Hippocampal formation (tissue), 2 donors: ENCODE measurements at regions not wholly inside any gene's neighbourhood (a gene's known extent, or its start where the extent isn't known, plus 50 kb on each side); places are given as distances from the start of the nearest gene placed in this dataset.

Experiments used
- DNase-seq, 2 donors: peaks; one replicate each; lab custom pipeline; 2025; lab: John Stamatoyannopoulos, UW

DNA sequence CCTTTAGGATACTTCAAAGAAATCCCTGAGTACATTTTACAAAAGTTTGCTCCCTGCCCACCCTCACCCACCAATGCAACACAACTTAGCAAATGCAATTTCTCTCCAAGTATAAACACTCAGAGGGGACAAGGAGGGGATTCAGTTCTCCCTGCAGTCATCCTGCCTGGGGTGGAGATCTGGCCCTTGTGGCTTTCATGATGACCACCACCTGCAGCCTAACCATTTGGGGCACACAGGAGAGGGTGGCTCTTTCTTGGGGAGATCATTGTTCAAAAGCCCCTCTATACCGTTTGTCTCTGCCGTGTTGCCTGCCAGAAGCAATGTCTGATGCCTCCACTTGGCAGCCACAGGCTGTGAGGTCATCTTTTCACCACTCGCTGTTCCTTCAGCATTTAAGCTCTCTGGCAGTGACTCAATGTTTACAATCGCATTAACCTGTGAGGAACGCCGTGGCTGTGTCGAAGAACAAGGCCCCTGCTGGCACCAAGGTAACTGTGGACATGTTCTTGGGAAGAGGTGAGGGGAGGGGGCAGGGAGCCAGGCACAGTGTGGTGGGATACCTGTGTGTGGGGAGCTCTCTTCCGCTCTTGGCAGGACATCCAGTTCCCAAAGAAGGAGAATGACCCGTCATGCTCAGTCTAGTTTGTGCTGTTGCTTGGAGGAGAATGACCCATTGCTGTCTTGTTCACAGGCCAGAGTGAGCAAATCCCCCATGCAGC is 103.9 kb upstream of the DUSP10 start:
- DNase-seq = no peak

DNA sequence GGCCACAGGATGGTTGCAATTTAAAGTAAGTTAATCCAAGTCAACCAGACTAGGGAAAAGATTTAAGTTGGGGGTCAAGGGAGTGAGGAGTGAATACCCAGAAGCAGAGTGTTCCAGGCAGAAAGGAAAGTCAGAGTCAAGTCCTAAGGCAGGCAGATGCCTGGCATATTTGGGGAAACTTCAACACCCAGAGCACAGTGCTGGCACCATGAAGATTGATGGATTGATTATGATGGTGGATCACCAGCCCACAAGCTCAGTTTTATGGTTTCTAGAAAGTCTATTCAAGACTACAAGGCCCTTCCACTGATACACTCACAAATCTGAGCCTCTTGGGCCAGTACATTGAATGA is 100.1 kb upstream of the DUSP10 start:
- DNase-seq = no peak

DNA sequence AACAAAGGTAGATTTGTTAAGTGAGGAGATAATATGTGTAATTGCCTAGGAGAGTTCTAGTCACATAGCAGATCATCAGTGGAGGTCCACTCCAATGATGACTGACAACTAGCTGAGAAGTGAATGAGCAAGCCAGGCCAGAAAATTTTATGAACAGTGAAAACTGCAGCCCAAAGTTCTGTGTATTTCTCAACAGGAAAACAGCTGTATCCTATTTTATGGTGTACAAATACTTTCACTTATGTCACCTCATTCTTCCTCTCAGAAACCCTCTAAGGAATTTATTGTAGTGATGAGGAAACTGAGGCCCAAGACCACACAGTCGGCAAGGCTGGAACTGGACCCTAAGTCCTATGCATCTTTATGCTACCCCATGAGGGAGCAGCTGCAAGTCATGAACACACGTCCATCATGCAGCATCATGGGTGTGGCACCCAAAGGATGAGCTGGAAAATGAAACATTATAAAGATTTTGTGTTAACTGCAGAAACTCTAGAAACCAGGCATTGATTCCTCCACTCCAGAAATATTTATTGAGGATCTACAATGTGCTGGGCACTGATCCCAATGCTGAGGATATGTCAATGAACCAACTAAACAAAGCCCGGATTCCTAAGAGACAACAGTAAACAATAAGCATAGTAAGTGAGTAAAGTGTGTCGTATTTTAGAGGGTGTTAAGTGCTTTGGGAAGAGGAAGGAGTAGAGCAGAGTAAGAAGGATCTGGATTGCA is 99.5 kb upstream of the DUSP10 start:
- no peak for DNase-seq

- no peak for DNase-seq
Observed at GRCh38 chr1:221840511-221841243, 98.8 kb upstream of the DUSP10 start.

- no peak for DNase-seq
Observed at GRCh38 chr1:221839782-221840395, 98.0 kb upstream of the DUSP10 start.

- DNase-seq = no peak
Observed at GRCh38 chr1:221839321-221839720, 97.4 kb upstream of the DUSP10 start.

DNA sequence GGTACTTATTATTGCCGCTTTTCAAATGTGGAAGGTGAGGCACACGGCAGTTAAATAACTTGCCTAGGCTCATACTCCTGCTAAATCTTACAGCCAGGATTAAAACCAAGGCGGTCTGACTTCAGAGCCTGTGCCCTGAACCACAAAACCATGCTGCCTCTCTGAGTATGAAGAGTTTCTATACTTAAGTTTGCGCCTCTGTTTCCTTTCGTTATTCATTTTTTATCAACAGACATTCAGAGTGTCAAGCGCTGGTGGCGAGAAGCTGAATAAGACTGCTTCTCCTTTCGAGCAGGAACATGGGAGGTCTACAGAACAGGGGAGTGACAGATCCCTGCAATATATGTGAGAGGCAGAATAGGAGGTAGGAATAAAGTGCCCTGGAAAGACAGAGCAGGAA is 96.0 kb upstream of the DUSP10 start:
- DNase-seq = no peak

- DNase-seq = no peak
Observed at GRCh38 chr1:221834698-221835513, 93.0 kb upstream of the DUSP10 start.

- DNase-seq = no peak
Observed at GRCh38 chr1:221832617-221833016, 90.7 kb upstream of the DUSP10 start.

DNA sequence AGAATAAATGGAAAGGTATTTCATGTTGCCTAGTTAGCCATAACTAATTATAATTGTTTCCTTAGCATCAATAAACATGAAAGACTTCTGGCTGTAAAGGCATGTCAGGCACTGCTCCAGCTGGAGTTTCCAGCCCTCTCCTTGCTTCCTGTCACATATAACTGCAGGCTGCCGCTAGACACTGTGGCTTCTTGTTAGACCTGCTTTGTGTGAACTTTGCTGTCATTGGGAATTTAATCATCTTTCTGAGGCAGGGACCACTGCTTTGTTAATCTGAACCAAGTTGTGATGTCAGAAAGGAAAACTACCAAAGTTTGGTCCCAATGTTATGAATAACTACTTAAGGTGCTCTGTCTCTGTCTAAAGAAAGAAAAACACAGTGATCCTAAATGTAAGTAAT is 90.3 kb upstream of the DUSP10 start:
- DNase-seq = no peak

DNA sequence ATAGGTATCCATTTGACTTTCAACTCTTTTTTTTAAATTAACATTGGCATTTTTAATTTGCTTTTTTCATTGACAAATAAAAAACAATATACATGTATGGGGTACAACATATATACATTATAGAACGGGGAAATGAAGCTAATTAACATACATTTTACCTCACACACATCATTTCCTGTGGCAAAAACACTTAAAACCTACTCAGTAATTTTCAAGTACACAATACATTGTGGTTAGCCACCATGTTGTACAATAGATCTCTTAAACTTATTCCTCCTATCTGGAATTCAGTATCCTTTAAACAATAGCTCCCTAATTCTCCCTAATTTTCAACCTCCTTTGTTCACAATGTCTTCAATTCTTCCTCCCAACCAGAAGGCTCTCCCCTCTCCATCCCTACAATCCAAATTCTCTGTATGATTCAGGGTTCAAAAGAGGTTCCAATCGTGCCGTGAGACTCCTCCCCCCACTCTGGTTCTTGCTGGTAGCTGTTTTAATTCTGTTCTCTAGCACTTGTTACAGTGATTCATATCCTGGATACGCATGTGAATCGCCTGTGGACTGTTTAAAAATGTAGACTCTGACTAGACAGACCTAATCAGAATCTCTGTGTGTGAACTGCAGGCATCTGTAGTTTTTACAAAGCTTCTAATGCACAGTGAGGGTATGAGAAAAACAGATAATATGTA is 87.6 kb upstream of the DUSP10 start:
- no peak for DNase-seq

DNA sequence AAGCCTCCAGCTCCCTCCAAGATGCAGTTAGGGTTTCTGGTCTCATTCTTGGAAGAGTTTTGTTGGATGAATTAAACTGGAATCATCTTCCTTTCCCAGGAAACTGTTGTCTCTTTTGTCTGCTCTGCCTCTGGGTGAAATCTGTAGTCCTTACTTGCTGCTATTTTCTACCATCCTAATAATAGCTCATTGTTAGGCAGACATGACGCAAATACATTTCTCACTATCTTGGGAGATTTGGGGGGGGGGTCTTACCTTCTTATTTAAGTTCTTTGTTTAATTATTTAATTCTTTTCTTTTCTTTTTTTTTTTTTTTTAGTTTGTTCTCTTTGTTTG is 85.4 kb upstream of the DUSP10 start:
- DNase-seq = no peak

DNA sequence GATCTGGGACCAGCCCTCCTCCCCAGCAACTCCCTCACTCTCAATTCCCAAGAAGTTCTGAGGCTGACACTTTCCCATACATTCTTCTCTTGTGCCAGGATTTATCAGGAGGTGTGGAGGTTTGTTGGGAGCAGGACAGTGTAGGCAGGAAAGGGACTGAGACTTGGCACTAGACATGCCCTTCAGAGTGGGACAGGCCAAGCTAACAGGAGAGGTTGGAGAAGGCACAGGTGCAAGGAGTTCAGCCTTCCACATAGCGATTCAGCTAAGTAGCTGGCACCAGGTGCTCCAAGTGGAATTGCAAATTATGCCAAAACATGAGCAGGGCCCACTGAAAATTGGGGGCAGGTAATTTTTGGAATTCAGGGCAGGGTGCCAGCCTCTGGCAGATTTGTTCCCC is 83.0 kb upstream of the DUSP10 start:
- DNase-seq = no peak

- DNase-seq = no peak
Observed at GRCh38 chr1:221824025-221824424, 82.1 kb upstream of the DUSP10 start.

GRCh38 chr1:221823561-221823960 is 81.7 kb upstream of the DUSP10 start:
- no peak for DNase-seq

- DNase-seq = no peak
Observed at GRCh38 chr1:221823149-221823548, 81.3 kb upstream of the DUSP10 start.

- DNase-seq = no peak
Observed at GRCh38 chr1:221822591-221822990, 80.7 kb upstream of the DUSP10 start.

DNA sequence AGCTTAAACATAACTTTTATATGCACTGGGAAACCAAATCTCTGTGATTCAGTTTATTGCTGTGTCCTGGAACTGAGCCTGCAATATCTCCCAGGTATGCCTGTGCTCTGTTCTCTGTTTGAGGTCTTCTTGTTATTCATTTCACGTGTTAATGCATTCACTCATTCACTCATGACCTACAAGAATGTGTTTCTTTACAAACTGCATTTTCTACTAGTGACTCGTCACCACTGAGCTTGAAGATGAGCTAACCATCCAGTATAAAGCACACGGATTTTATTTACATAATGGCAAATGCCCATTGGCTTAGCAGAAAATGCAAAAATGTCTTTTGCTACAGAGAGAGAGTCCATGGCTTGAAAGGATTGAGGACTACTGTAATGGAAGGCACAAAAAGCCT is 75.0 kb upstream of the DUSP10 start:
- DNase-seq = no peak

GRCh38 chr1:221815660-221816059 is 73.8 kb upstream of the DUSP10 start:
- no peak for DNase-seq

DNA sequence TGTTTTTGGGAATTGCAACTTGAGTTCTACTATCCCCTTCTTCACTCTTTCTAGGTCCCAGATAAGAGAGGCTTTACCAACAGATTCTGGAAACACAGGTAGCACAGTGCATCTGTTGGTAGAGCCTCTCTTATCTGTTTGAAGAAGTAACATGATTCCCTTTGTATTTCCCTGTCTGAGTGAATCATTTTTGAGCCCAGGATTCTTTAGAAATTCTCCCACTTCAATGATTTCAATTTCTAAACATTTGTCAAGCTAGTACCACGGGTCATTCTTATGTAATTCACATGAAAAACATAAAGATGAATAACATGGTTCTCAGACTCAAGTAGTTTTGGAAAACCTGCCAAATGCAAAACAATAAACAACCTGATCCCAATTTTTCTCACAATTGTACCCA is 72.0 kb upstream of the DUSP10 start:
- DNase-seq = no peak

- DNase-seq = no peak
Observed at GRCh38 chr1:221812905-221813597, 71.2 kb upstream of the DUSP10 start.
